SHP77 treated with DMSO at 0.1 percent for 48 hours (cell line): ENCODE measurements at regions not wholly inside any gene's neighbourhood (a gene's known extent, or its start where the extent isn't known, plus 50 kb on each side); places are given as distances from the start of the nearest gene placed in this dataset.
"Not testable (repeated sequence)": the region's sequence is repeated elsewhere in the genome, so short reads cannot be mapped to it uniquely, and the experiment has no call there.

Source experiments
- DNase-seq: peaks from one replicate; lab custom pipeline; 2025; lab: John Stamatoyannopoulos, UW

GRCh38 chr6:115545672-115545986, 515.1 kb downstream of the FRK start:
- DNase-seq, result no peak

GRCh38 chr6:115544765-115545671, 515.7 kb downstream of the FRK start:
- DNase-seq, result no peak

- DNase-seq, result no peak
Measured at GRCh38 chr6:115540077-115540869, 520.4 kb downstream of the FRK start.

GRCh38 chr6:115539531-115539930, 521.2 kb downstream of the FRK start:
- no peak for DNase-seq

- no peak for DNase-seq
Measured at GRCh38 chr6:115524821-115525220, 535.9 kb downstream of the FRK start.

GRCh38 chr6:115521747-115522146, 538.9 kb downstream of the FRK start:
- not testable (repeated sequence) for DNase-seq

GRCh38 chr6:115514656-115515055, 546.0 kb downstream of the FRK start:
- DNase-seq, result no peak

GRCh38 chr6:115512923-115513322, 547.8 kb downstream of the FRK start:
- DNase-seq, result no peak

GRCh38 chr6:115511771-115512170, 548.9 kb downstream of the FRK start:
- DNase-seq, result no peak

GRCh38 chr6:115502432-115502831, 558.3 kb downstream of the FRK start:
- DNase-seq, result not testable (repeated sequence)

- no peak for DNase-seq
Measured at GRCh38 chr6:115495184-115495583, 565.5 kb downstream of the FRK start.

- no peak for DNase-seq
Measured at GRCh38 chr6:115487331-115487730, 573.4 kb downstream of the FRK start.

- DNase-seq, result no peak
Measured at GRCh38 chr6:115485400-115485799, 575.3 kb downstream of the FRK start.

GRCh38 chr6:115480543-115480942, 580.1 kb downstream of the FRK start:
- DNase-seq, result not testable (repeated sequence)

- no peak for DNase-seq
Measured at GRCh38 chr6:115474443-115475041, 586.1 kb downstream of the FRK start.

- no peak for DNase-seq
Measured at GRCh38 chr6:115468272-115469005, 592.3 kb downstream of the FRK start.

GRCh38 chr6:115467726-115468125, 593.0 kb downstream of the FRK start:
- no peak for DNase-seq

GRCh38 chr6:115460913-115461312, 599.8 kb downstream of the FRK start:
- no peak for DNase-seq

GRCh38 chr6:115456848-115457247, 603.8 kb downstream of the FRK start:
- no peak for DNase-seq

- DNase-seq, result no peak
Measured at GRCh38 chr6:115443825-115444478, 616.7 kb downstream of the FRK start.

GRCh38 chr6:115442323-115442722, 618.4 kb downstream of the FRK start:
- DNase-seq, result no peak

GRCh38 chr6:115441651-115442050, 619.0 kb downstream of the FRK start:
- no peak for DNase-seq
